CD14-positive monocyte (primary cell): ENCODE measurements at regions not wholly inside any gene's neighbourhood (a gene's known extent, or its start where the extent isn't known, plus 50 kb on each side); places are given as distances from the start of the nearest gene placed in this dataset.
A peak's percentile ranks its signal among the peaks of the same experiment; 100 is the strongest.

Experiments used
- DNase-seq, 3 donors: peaks; one replicate each; pipeline ENCODE4 v3.0.0-alpha.2; 2011 to 2022
- H2AFZ ChIP-seq: 2 replicates; pipeline ENCODE4 v1.6.0; 2012; ENCODE audit warnings: mild to moderate bottlenecking, low read depth, low read length, inconsistent platforms; ENCODE audit not compliant: insufficient read depth, poor library complexity, severe bottlenecking
- H3K27ac ChIP-seq, 2 donors: 1 replicate in 1 of 2; 2 replicates in 1 of 2; pipeline ENCODE4 v1.5.1; 2012 to 2013; ENCODE audit warnings: low read length in 2 of 2, control low read depth in 1 of 2, inconsistent platforms in 1 of 2, low read depth in 1 of 2, mild to moderate bottlenecking in 1 of 2
- H3K27me3 ChIP-seq, 2 donors: one replicate each; pipeline versions ENCODE4 v1.6.0 to v1.6.1; 2011 to 2013; ENCODE audit warnings: low read length in 2 of 2; ENCODE audit not compliant: control insufficient read depth in 2 of 2, insufficient read depth in 2 of 2
- H3K36me3 ChIP-seq, 2 donors: replicated peaks in 1 of 2; 1 replicate in 1 of 2; 2 replicates in 1 of 2; pipeline versions ENCODE4 v1.5.1 to v1.6.1; 2012 to 2013; ENCODE audit warnings: low read length in 2 of 2, control low read depth in 1 of 2, inconsistent platforms in 1 of 2, mild to moderate bottlenecking in 1 of 2; ENCODE audit not compliant: insufficient read depth in 2 of 2, control insufficient read depth in 1 of 2
- H3K4me1 ChIP-seq, 2 donors: 1 replicate in 1 of 2; 2 replicates in 1 of 2; pipeline versions ENCODE4 v1.5.1 to v1.6.1; 2012 to 2013; ENCODE audit warnings: low read length in 2 of 2, control low read depth in 1 of 2, inconsistent platforms in 1 of 2, mild to moderate bottlenecking in 1 of 2, moderate library complexity in 1 of 2; ENCODE audit not compliant: insufficient read depth in 2 of 2, control insufficient read depth in 1 of 2
- H3K4me2 ChIP-seq: replicated peaks from 2 replicates; pipeline ENCODE3; 2012; ENCODE audit warnings: low read length, moderate library complexity, mild to moderate bottlenecking; ENCODE audit not compliant: poor library complexity, severe bottlenecking; ENCODE audit errors: extremely low read depth
- H3K4me3 ChIP-seq, 3 experiments: fragments of 200-600 bp in 1 of 3; sonication (generic) in 1 of 3; replicated peaks in 1 of 3; 1 replicate in 2 of 3; 2 replicates in 1 of 3; pipeline ENCODE4 v1.5.1; 2011 to 2013; ENCODE audit warnings: low read length in 3 of 3, mild to moderate bottlenecking in 3 of 3, control low read depth in 2 of 3, low read depth in 2 of 3, inconsistent platforms in 1 of 3, moderate library complexity in 1 of 3
- H3K79me2 ChIP-seq: 2 replicates; pipeline ENCODE4 v1.6.0; 2012; ENCODE audit warnings: mild to moderate bottlenecking, control low read depth, inconsistent platforms, low read length, moderate library complexity; ENCODE audit not compliant: insufficient read depth
- H3K9ac ChIP-seq: 2 replicates; pipeline ENCODE4 v1.6.0; 2017; ENCODE audit warnings: low read length, mild to moderate bottlenecking; ENCODE audit not compliant: insufficient read depth, poor library complexity, severe bottlenecking
- H3K9me3 ChIP-seq, 2 donors: replicated peaks in 1 of 2; 1 replicate in 1 of 2; 2 replicates in 1 of 2; pipeline versions ENCODE4 v1.5.1 to v1.6.1; 2012 to 2013; ENCODE audit warnings: low read length in 2 of 2, control low read depth in 1 of 2; ENCODE audit not compliant: control insufficient read depth in 1 of 2, insufficient read depth in 1 of 2
- H4K20me1 ChIP-seq: 2 replicates; pipeline ENCODE4 v1.6.0; 2012; ENCODE audit warnings: mild to moderate bottlenecking, low read length, control low read depth, moderate library complexity; ENCODE audit not compliant: insufficient read depth
- H3K27ac Mint-ChIP-seq, 7 donors: one replicate each; pipeline ENCODE4 v1.8.0; 2020; ENCODE audit warnings: mild to moderate bottlenecking in 7 of 7, mixed read lengths in 7 of 7, moderate library complexity in 6 of 7, inconsistent platforms in 2 of 7
- H3K27me3 Mint-ChIP-seq, 3 donors: one replicate each; pipeline ENCODE4 v1.8.0; 2021 to 2022; ENCODE audit warnings: low read depth in 3 of 3, mild to moderate bottlenecking in 3 of 3, mixed read lengths in 3 of 3, moderate library complexity in 3 of 3, inconsistent platforms in 1 of 3
- H3K36me3 Mint-ChIP-seq, 2 donors: one replicate each; pipeline ENCODE4 v1.8.0; 2020; ENCODE audit warnings: mixed read lengths in 2 of 2, inconsistent platforms in 1 of 2, mild to moderate bottlenecking in 1 of 2
- H3K4me1 Mint-ChIP-seq: one replicate; pipeline ENCODE4 v1.8.0; 2020; ENCODE audit warnings: mild to moderate bottlenecking, mixed read lengths
- H3K4me3 Mint-ChIP-seq, 2 donors: one replicate each; pipeline ENCODE4 v1.8.0; 2020; ENCODE audit warnings: mild to moderate bottlenecking in 2 of 2, mixed read lengths in 2 of 2, moderate library complexity in 1 of 2
- H3K9me3 Mint-ChIP-seq, 7 donors: one replicate each; pipeline ENCODE4 v1.8.0; 2020 to 2022; ENCODE audit warnings: mixed read lengths in 7 of 7, mild to moderate bottlenecking in 6 of 7, moderate library complexity in 6 of 7, inconsistent platforms in 2 of 7
- CTCF ChIP-seq: fragments of 200-600 bp; IDR thresholded peaks from one replicate; pipeline ENCODE4 v1.8.0; 2022; ENCODE audit warnings: antibody characterized with exemption, mild to moderate bottlenecking
- WGBS: methylation state at CpG from one replicate; pipeline ENCODE4 v1.1.5; 2013; ENCODE audit warnings: missing lambda C conversion rate; ENCODE audit not compliant: insufficient coverage; 5-methylcytosine and 5-hydroxymethylcytosine counted together
- intact Hi-C, 2 donors: fragments of 100-400 bp; cut with micrococcal nuclease; formaldehyde crosslinking; loops; one replicate each; pipeline versions ENCODE4 v1.15.0 to v1.15.1; 2023

GRCh38 chr12:30825341-30825740, 70.6 kb upstream of the CAPRIN2 start:
- Histone ChIP-seq H3K36me3 (no peaks in the 10 kb centered on the region), H3K4me3 (no peak overlapping the region), H4K20me1 (no peaks in the 10 kb centered on the region), H2AFZ (no peak overlapping the region), H3K9ac (no peak overlapping the region), H3K4me1 (peaks cover 13% of the 10 kb centered on the region in 2 donors), H3K79me2 (no peaks in the 10 kb centered on the region), H3K27me3 (peaks cover 13 to 43% of the 10 kb centered on the region in 2 donors), H3K27ac (no peak overlapping the region), H3K9me3 (no peaks in the 10 kb centered on the region), H3K4me2 (no peak overlapping the region)
- peaks cover 15% of the 10 kb centered on the region for H3K4me1 Mint-ChIP-seq
- DNase-seq, result no peak
- TF ChIP-seq CTCF, result no peak
- intact Hi-C loops, result no loop called here
- H3K9me3 Mint-ChIP-seq, result peaks cover 0 to 8% (median 0%) of the 10 kb centered on the region in 7 donors
- peaks cover 0 to 1% of the 10 kb centered on the region in 2 donors for H3K36me3 Mint-ChIP-seq
- no peak overlapping the region for H3K27ac Mint-ChIP-seq
- H3K27me3 Mint-ChIP-seq, result peaks cover 45 to 49% (median 45%) of the 10 kb centered on the region in 3 donors
- WGBS, result 90% methylated on average over 2 of the region's 4 CpGs
- H3K4me3 Mint-ChIP-seq, result no peak overlapping the region

- Histone ChIP-seq H4K20me1 (no peaks in the 10 kb centered on the region), H2AFZ (no peak overlapping the region), H3K9ac (no peak overlapping the region), H3K9me3 (no peaks in the 10 kb centered on the region), H3K4me2 (no peak overlapping the region), H3K36me3 (no peaks in the 10 kb centered on the region), H3K4me3 (no peak overlapping the region), H3K79me2 (no peaks in the 10 kb centered on the region), H3K27ac (no peak overlapping the region), H3K27me3 (peaks cover 13 to 50% of the 10 kb centered on the region in 2 donors), H3K4me1 (peaks cover 13% of the 10 kb centered on the region in 2 donors)
- WGBS, result 100% methylated on average over 3 of the region's 5 CpGs
- Mint-ChIP-seq H3K4me1 (peaks cover 15% of the 10 kb centered on the region), H3K36me3 (peaks cover 0 to 1% of the 10 kb centered on the region in 2 donors), H3K27ac (no peak overlapping the region), H3K4me3 (peak overlapping the region in 1 of 2 donors; percentile 95), H3K9me3 (peaks cover 0 to 8% (median 0%) of the 10 kb centered on the region in 7 donors), H3K27me3 (peaks cover 43 to 52% (median 50%) of the 10 kb centered on the region in 3 donors)
- intact Hi-C loops, result no loop called here
- TF ChIP-seq CTCF, result no peak
- no peak for DNase-seq
Measured at GRCh38 chr12:30824311-30824710, 69.6 kb upstream of the CAPRIN2 start.
